NCI-H2029 (cell line): ENCODE measurements at regions not wholly inside any gene's neighbourhood (a gene's known extent, or its start where the extent isn't known, plus 50 kb on each side); places are given as distances from the start of the nearest gene placed in this dataset.
"Not testable (repeated sequence)": the region's sequence is repeated elsewhere in the genome, so short reads cannot be mapped to it uniquely, and the experiment has no call there.

Experiments used
- DNase-seq: peaks from one replicate; lab custom pipeline; 2025; lab: John Stamatoyannopoulos, UW

- no peak for DNase-seq
These were observed 1426.2 kb upstream of the WWC1 start for GRCh38 chr5:166865206-166865605.

DNA sequence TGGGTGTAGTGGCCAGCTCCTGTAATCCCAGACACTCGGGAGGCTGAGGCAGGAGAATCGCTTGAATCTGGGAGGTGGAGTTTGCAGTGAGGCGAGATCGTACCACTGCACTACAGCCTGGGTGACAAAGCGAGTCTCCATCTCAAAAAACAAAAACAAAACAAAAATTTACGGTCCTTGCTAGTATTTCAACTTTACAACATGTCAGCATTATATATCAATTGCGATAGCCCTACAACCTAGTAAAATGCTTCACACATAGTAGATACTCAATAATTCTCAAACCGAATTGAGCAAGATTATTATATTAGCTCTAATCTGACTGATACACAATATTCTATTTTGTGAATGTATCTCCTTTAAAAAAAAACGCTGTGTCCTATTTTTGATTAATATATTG lies 1411.0 kb upstream of the WWC1 start:
- DNase-seq: no peak

- no peak for DNase-seq
These were observed 1409.6 kb upstream of the WWC1 start for GRCh38 chr5:166881802-166882201.

DNA sequence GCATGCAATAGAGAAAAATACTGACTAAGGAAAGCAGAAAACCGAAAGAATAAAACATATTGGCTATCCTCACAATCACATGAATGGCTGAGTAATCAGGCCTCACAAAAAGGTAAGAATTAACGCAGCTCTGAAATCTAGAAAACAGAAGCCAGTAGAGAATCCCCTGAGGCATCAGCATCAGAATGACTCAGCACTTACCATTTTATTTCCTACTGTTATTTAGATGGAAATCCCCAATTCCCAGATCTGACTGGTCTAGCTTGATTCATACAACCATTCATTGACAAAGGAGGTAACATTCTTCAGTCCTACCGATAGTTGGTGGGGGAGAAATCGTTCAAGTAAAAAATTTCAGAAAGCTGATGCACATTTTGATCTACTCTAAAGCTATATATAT lies 1408.4 kb upstream of the WWC1 start:
- DNase-seq: no peak

DNA sequence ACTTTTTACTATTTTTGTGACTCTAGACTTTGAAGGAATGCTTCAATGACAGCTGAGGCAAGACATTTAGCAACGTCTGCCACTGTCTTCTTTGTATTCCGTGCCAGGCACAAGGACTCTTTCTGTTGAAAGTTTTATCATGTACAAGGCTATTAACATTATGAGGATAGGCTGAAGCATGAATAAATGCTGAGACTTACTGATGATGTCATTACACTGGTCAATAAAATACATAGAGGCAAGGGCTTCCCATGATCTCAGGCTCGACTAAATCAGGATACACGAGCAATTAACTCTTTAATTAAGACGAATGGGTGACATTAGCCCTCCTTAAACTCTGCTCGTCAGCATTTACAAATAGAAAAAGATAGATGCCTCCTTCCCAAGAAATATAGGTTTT lies 1393.3 kb upstream of the WWC1 start:
- DNase-seq: no peak

DNA sequence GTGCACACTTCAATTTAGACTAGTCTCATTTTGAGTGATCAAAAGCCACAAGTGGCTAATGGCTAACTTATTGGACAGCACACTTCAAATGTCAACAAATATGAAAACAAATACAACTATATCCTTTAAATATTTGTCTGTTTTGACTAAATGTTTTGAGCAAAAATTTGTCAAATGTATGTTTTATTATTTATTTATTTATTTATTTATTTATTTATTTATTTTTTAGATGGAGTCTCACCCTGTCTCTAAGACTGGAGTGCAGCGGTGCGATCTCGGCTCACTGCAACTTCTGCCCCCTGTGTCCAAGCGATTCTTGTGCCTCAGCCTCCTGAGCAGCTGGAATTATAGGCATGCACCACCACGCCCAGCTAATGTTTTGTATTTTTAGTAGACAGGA lies 1392.1 kb upstream of the WWC1 start:
- no peak for DNase-seq

GRCh38 chr5:166904571-166904970 lies 1386.9 kb upstream of the WWC1 start:
- DNase-seq: no peak

DNA sequence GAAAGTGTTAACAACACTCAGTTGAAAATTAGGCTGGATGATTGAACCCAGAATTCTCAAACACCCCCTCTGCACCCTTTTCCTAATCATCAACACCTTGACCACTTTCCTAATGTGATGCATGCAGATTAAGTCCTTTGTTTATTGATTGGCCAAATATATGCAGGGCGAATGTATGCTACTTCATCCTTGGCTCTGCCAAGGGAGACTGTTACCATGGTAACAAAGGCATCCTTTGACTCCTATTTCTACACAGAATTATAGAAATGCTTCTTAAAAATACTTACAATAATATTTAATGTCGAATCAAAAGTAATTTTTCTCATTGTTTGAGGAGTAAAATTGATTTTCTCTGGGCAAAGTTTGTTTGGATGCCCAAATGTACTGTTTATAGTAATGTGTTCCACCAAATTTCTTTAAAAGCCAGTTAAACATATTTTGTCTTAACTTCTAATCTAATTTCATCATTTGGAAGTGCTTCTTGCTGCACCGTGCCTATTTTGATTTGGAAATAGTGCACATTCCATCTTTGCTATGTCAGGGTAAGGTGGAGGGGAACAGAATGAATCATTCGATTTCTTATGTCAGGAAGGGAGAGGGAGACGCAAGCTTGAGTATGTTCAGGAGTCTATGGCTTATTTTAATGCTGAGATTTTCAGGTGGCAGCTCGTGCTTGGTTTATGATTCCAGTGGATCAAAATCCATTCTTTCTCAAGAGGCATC lies 1384.3 kb upstream of the WWC1 start:
- no peak for DNase-seq

DNA sequence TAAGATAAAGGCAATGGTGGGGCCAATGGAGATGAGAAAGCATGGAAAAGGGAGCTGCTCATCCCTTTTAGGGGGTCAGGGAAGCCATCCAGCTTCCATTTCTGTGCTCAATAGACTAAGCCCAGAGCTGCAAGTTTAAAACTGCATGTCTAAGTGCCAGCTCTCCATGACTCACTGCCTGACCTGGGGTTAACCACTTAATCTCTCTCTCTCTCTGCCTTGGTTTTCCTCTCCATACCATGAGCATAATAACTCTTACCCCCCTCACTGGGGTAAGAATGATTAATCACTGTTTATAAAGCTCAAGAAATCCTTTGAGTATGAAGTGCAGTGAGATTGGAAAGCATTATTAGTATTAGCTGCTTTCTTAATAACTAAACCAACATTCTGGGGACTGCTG lies 1382.4 kb upstream of the WWC1 start:
- DNase-seq: no peak

DNA sequence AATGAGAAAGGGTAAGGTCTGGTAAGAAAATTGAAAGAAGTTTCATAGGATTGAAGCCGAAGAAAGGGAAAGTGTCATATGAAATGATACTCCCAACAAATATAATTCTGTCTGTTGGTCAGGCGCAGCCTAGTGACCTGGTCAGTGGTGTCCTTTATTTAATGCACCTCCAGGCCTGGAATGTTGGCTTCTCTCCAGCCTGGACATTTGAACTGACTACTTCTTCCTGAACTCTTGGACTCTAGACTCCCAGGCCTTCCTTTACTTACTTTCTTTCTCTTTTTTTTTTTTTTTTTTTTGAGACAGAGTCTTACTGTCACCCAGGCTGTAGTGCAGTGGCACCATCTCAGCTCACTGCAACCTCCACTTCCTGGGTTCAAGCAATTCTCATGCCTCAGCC lies 1381.5 kb upstream of the WWC1 start:
- no peak for DNase-seq

- DNase-seq: no peak
These were observed 1380.5 kb upstream of the WWC1 start for GRCh38 chr5:166910995-166911394.

- no peak for DNase-seq
These were observed 1375.4 kb upstream of the WWC1 start for GRCh38 chr5:166916021-166916420.

GRCh38 chr5:166926138-166926537 lies 1365.3 kb upstream of the WWC1 start:
- no peak for DNase-seq

DNA sequence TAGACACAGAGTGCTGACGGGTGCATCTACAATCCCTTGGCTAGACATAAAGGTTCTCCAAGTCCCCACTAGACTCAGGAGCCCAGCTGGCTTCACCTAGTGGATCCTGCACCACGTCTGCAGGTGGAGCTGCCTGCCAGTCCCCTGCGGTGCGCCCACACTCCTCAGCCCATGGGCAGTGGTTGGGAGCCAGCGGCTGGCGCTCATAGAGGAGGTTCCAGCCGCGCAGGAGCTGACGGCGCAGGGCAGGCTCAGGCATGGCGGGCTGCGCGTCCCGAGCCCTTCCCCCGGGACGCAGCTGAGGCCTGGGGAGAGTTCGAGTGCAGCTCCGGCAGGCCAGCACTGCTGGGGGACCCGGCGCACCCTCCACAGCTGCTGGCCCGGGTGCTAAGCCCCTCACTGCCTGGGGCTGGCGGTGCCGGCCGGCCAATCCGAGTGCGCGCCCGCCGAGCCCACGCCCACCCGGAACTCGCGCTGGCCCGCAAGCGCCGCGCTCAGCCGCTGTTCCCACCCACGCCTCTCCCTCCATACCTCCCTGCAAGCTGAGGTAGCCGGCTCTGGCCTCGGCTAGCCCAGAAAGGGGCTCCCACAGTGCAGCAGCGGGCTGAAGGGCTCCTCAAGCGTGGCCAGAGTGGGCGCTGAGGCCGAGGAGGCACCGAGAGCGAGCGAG lies 1364.5 kb upstream of the WWC1 start:
- DNase-seq: not testable (repeated sequence)

- DNase-seq: no peak
These were observed 1355.1 kb upstream of the WWC1 start for GRCh38 chr5:166936351-166936750.

DNA sequence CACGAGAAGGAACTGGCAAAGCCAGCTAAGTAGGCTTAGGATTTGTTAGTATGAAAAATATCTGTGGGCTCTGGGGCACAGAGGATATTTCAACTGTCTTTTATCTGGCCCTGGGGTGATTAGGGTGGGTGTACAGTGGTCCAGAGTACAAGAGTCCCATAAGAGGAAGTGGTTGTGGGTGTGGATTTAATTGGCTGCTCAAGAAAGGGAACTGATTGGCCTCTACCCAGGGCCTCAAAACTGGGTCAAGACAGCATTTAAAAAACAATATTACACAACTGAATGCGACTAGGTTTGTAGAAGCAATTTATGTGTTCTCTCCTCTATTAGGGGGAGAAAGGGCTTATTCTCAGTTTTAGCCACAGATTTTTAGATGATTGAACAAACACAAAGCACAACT lies 1353.4 kb upstream of the WWC1 start:
- DNase-seq: no peak

GRCh38 chr5:166942948-166943347 lies 1348.5 kb upstream of the WWC1 start:
- DNase-seq: no peak

DNA sequence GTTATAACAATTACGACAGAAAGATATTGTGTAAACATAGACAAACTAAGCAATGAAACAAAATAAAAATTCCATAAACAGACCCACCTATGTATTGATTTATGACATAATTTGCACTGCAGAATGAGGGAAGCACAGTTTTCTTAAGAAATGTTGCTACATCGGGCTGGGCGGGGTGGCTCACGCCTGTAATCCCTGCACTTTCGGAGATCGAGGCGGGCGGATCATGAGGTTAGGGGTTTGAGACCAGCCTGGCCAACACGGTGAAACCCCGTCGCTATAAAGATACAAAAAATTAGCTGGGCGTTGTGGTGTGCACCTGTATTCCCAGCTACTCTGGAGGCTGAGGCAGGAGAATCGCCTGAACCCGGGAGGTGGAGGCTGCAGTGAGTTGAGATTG lies 1344.4 kb upstream of the WWC1 start:
- no peak for DNase-seq

DNA sequence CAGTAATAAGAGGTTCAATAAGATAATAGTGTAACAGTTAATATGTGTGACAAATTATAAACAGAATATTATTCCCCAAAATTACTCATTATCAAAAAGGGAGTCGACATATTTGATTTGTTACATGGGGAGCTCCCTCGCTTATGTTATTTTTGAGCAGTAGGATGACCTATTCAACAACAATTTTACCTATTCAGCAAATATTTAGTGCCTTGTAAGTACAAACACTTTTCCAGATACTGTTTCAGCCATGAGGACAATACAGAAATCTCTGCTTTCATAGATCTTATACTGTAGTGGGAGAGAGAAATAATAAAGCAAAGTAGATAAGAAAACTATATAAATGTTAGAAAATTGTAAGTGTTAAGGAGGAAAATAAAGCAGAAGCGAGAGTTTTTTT lies 1342.8 kb upstream of the WWC1 start:
- no peak for DNase-seq

GRCh38 chr5:166952048-166952447 lies 1339.4 kb upstream of the WWC1 start:
- DNase-seq: no peak

DNA sequence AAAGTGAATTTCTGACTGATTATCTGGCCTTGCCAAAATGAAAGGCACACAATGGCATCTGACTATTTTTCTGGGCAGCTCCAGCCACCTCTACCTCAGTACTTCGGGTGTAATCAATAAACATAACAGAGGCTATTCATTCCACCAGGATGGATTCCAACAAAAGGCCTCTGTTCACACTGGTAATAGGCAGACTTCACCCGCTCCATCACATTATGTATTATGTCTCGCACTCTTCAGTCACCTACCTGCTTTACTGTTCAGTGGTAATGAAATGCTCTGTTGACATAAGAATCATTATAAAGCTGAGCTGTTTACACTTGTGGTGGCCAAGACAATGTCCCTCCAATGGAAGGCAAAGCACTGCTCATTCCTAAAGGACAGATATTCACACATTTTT lies 1333.7 kb upstream of the WWC1 start:
- no peak for DNase-seq

GRCh38 chr5:166959766-166960165 lies 1331.7 kb upstream of the WWC1 start:
- no peak for DNase-seq

GRCh38 chr5:166961028-166961427 lies 1330.4 kb upstream of the WWC1 start:
- no peak for DNase-seq

- DNase-seq: no peak
These were observed 1329.5 kb upstream of the WWC1 start for GRCh38 chr5:166961913-166962312.
